OCI-M1 (cell line): ENCODE measurements at regions not wholly inside any gene's neighbourhood (a gene's known extent, or its start where the extent isn't known, plus 50 kb on each side); places are given as distances from the start of the nearest gene placed in this dataset.

Experiments
- DNase-seq: peaks from one replicate; lab custom pipeline; 2025; lab: John Stamatoyannopoulos, UW

- no peak for DNase-seq
Observed at GRCh38 chr22:49177666-49178065, 650.0 kb downstream of the BRD1 start.

- no peak for DNase-seq
Observed at GRCh38 chr22:49176956-49177355, 650.7 kb downstream of the BRD1 start.

- no peak for DNase-seq
Observed at GRCh38 chr22:49170053-49170452, 657.6 kb downstream of the BRD1 start.

DNA sequence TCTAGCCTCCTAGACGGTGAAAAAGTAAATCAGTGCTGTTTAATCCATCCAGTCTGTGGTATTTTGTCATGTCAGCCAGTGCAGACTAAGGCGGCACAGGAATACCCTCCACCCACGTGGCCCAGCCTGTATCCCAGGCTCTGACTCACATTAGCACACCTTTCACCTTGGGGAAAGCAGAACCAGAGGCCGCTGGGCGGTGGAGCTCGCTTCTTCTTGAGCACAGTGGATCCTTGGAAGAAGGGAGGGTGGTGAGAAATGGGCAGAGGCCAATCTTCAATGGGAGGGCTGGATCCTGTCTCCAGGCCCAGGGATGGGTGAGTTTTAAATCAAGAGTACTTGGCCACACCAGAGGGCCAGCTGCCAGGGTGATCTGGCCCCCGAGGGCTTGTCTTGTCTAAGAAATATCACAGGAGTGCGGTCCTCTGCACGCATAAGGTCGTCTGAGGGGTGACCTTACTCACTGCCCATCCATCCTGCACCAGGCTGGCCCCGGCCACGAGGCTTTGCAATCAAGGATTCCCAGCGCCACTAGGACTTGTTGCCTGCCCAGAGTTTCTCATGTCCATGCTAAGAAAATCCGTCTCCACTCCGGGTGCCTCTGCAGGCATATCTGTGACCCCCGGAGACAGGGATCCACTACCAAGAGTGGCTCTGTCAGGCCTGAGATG is 658.5 kb downstream of the BRD1 start:
- DNase-seq, result no peak

DNA sequence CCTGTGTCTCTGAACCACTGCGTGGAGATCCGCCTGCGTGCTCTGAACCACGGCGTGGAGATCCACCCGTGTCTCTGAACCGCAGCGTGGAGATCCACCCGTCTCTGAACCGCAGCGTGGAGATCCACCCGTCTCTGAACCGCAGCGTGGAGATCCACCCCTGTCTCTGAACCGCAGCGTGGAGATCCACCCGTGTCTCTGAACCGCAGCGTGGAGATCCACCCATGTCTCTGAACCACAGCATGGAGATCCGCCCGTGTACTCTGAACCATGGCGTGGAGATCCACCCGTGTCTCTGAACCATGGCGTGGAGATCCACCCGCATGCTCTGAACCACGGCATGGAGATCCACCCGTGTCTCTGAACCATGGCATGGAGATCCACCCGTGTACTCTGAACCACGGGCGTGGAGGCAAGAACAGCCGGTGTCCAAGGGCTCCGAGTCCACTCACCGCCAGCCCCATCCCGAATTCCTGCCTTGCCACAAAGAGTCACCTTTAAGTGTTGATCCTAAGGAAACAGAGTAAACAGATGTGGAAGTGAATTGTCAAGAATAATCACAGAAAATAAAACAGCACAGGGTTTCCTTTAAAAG is 659.4 kb downstream of the BRD1 start:
- no peak for DNase-seq

- DNase-seq, result no peak
Observed at GRCh38 chr22:49166746-49167145, 660.9 kb downstream of the BRD1 start.

DNA sequence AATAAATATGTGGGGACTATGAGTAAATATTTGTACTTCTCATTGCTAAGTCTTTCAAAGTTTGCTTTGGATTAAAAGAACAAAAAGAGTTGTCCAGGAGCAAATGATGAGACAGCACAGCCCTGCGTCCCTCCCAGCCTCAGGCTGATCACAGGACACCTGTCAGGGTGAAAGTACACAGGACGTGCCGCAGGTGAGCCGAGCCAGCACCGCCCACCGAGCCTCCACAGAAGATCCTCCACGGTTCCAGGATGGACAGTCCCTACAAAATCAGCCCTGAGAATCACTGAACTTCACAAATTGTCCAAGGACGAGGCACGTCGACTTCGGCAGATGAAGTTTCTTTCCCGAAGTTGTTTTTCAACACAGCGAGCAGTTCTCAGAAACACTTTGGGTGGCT is 661.5 kb downstream of the BRD1 start:
- no peak for DNase-seq

DNA sequence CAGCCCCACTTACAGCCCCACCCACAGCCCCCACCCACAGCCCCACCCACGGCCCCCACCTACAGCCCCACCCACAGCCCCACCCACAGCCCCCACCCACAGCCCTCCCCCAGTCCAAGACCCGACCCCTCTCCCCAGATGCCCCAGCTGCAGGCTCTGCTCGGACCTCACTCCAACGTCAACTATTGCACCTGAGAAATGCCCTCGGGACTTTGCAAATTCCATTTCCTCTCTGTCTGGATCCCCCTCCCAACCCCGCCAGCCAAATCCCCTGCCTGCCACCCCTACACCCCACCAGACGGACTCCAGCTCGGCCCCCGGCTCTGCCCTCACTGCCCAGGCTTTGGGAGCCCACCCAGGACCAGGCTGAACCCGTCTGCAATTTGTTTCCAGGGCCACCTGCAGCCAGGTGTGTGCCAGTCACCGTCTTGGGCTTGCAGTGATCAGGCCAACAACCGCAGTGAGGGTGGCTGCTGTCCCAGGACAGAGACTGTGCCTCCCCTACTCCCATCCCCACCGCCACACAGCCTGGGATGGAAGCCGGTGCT is 662.8 kb downstream of the BRD1 start:
- DNase-seq, result no peak

DNA sequence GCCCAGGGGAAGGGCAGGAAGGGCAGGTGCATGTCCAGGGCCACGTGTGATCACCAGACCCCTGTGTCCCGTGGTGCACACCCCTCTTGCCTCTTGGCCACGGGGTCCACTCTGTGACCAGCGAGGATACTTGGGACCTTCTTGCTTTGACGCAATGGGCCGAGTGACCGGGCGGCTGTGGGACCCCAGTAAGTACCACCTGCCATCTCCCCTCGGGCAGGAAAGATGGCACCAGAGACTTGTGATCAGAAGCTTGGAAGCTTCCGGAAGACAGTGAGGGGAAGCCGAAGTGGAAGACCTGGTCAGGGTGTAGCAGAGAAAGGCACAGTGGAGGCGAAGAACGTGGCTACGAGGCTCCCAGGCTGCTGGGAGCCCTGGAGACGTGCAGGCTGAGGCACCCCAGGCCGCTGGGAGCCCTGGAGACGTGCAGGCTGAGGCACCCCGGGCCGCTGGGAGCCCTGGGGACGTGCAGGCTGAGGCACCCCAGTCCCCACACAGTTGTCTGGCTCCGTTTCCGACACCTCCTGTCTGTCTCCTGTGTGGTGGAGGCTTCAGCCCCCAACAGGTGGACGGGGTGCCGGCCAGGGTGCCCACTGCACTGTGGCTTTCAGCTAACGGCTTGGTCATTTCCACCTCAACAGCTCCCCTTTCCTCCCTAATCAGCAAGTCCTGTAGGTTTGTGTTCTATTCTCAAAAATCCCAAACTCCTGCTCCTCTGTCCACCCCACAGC is 663.5 kb downstream of the BRD1 start:
- no peak for DNase-seq

DNA sequence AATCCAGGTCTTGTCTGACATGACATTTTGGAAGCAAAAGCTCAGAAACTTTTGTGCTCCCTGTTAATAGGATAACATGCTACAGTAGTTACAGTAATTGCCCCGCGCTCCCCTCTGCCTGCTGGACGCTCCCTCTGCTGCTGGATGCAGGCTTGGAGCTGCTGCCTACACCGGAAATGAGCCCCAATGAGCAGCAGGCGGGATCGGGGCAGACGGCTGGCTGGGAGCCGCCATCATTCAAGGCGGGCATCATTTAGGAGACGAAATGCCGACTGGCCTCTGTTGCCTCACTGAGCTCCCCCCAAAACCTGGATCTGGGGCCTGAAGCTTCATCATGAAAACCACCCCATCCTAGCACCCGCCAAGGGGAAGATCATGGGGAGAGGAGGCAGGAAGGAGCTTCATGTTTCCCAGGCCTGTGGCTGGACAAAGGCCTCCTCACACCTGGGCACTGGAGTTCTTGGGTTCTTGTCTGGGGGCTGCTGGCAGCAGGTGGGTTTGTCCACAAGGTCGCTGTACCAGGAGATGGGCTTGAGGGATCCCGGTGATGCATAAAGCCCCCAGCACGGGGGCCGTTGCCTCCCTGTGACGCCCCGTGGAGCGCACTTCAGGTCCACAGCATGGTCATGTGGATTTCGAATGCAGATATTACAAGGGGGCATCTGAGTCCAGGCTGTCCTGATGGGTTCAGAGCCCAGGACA is 664.3 kb downstream of the BRD1 start:
- DNase-seq, result no peak

DNA sequence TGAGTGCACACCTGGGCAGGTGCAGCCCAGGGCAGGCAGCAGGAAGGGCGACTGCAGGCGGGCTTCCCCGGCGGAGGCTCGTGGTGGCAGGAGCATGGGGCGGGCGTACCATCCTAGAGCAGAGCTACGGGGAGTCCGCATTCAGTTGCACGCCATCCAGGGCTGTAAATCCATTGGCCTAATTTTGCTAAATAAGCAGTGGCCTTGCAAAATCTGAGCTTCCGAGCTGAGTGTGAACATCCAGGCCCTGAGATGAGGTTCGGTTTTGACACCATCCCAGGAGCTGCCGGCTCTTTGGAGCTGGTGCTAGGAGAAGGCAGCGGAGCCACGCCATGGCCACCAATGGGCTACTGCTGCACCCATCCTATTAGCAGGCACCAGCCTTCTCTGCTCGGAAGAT is 664.8 kb downstream of the BRD1 start:
- DNase-seq, result no peak

DNA sequence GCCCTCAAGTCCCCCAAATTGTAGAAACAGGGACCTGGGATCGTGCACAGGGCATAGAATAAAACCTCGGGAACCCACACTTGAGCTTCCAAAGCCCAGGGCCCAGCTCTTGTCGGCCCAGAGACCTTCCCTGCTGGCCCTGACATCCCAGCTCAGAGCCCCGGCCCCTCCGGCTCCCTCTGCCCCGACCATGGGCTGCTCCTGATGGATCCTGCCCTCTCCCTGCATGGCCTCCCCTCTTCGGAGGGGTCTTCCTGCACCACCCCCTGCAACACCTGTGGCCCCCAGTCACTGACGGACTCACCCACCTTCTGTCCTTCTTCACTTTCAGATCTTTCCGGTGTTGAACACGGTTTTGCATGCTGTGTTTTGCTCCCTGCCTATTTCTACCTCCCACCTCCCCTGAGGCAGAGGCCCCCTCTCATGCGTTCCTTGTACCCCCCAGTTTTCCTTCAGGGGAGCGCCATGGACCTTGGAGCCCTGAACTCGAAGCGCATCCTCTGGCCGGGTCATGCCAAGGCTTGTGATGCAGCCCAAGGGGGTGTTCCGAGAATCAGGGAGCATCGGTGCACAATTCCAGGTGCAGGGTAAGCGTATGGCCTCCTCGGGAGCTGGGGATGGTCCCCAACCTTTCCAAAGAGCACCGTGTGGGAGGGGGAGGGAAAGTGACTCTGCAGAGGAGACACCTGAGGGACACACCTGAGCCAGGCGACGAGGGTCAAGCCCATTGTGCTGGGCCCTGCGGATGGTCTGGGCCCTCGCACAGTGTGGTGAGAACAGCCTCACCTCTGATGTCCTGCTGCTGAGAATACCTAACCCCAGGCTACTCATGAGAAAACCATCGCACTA is 666.4 kb downstream of the BRD1 start:
- no peak for DNase-seq

DNA sequence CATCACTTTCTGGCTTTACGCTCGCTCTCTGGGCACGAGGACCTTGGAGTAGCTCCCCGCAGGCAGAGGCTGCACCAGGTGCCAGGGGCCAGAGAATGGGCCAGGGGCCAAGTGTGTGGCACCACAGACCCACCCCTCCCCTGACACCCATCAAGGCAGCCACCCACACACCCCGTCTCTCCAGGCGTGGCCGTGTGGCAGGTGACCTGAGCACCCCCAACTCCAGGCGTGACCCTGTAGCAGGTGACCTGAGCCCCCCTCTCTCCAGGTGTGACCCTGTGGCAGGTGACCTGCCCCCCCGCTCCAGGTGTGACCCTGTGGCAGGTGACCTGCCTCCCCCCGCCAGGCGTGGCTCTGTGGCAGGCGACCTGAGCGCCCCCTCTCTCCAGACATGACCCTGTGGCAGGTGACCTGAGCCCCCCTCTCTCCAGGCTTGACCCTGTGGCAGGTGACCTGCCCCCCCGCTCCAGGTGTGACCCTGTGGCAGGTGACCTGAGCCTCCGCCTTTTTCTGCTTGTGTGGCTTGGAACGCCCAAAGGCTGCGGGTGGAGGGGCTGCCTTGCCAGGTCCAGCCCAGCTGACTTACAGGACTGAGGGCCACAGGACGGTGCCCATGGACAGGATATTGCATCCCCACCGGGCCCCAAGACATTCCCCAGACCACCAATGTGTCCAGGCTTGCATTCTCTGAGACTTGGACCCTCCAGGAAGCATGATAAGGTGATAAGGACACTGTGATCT is 667.2 kb downstream of the BRD1 start:
- no peak for DNase-seq

DNA sequence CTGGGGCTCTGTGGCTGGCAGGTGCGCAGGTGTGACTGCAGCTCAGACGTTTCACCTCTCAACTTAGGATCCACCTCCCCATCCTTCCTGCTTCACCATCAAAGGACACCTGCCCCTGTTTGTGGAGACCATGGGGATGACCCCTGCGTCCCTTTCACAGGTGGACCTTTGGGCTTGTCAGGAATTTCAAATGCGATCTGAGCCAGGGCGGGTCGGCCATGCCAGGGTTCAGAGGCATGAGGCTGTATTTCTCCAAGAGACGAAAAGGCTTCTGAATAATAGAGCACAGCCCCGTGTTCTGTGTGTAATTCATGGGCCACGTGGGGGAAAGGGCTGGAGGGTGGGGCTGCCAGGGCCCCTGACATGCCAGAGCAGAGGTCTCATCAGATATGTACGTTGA is 668.0 kb downstream of the BRD1 start:
- DNase-seq, result no peak

GRCh38 chr22:49158741-49159564 is 668.7 kb downstream of the BRD1 start:
- DNase-seq, result no peak

DNA sequence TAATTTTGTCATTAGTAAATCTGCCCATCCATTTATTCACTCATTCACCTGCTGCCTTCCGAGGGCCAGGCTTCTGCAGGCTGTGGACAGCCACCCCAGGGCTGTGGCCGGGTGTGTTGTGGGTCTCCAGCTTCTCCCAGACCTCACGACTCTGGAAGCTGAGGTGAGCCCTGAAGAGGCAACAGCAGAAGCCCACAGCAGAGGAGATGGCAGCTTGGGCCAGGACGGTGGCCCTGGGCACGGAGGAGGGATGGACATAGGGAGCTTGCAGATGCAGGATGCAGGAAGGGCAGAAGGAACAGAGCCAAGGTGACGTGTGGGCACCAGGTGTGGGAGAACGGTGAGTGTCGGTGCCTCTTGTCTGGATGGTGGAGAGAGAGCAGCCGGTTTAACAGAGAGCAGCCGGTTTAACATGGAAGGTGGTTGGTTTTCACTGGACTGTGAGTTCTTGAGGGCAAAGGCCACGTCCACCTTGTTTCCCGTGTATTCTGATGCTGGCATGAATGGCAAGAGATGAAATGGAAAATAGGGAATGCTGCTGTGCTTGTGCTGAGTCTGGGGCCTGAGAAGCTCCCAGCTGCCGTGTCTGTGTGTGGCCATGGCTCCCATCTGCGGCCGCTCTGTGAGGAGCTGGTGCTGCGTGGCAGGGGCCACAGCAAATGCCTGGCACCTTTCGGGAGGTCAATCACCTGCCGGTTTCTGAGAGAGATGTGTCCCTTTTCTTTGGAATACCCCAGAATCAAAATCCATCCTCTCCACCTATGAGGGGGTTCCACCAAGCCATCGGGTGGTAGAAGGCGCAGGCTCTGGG is 669.9 kb downstream of the BRD1 start:
- no peak for DNase-seq

DNA sequence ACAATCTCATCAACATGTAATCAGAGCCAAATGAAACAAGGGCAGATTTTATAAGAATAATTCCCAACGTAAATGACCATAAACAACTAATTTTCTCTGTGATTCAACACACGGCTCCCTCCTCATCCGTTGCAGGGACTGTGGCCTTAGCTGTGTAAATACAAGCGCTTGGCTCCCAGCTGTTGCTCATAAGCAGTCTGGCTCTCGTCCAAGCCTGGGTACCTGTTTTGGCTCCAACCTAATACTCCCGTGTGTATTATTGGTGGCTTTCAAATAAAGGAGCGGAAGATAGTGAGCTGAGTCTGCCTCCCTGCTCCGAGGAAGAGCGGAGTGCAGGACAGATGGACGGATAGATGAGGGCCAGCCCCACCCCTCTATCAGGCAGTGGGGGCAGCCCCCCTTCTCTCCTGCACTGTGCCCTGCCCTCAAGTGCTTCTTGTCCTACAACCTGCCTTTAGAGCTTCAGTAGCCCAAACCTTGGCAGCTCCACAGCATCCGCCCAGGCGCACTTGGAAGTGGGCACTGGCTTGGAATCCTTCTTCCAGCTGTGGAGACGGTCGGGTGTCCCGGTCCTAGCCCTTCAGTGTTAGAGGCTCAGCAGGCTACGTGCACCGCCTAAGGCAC is 670.9 kb downstream of the BRD1 start:
- no peak for DNase-seq

DNA sequence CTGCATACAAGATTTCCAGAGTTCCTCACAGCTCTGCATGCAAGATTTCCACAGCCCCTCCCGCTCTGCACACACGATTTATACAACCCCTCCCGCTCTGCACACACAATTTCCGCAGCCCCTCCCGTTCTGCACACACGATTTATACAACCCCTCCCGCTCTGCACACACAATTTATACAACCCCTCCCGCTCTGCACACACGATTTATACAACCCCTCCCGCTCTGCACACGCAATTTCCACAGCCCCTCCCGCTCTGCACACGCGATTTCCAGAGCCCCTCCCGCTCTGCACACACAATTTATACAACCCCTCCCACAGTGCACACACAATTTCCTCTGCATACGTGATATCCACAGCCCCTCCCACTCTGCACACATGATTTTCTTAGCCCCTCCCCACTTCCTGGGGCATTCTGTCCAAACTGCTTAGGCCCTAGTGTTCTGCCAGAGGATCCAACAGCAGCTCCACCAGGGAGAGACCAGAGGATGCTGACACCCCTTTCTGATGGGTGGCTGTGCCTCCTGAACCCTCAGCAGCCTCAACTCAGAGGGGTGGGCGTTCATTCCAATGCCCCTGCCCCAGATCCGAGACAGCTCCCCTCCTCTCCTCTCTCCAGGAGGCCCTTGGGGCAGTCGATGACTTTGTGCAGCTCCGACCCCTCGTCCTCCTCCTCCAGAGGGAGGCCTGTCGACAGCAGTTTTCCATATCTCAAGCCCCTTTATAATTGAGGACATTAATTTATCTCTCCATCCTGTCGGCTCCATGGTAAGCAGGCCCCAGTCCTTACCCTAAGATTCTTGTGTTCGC is 671.7 kb downstream of the BRD1 start:
- no peak for DNase-seq
